ENCODE measurements at regions not wholly inside any gene's neighbourhood (a gene's known extent, or its start where the extent isn't known, plus 50 kb on each side); places are given as distances from the start of the nearest gene placed in this dataset.
A peak's percentile ranks its signal among the peaks of the same experiment; 100 is the strongest.

DNA sequence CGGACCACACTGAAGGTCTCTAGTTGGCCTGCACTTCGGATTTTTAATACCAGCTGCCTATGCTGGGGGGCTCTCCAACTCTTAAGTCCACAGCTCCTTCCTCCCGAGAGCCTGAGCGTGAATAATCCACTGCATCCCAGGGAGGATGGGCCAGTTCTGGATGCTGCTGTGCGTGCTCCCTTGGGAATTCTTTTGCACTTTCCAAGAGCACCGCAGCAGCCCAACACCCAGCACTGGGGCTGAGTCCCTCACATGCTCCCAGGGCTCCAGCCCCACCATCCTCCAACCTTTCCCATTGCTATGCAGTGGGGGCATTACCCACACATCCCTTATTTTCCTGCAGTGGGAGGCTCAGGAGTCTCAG, 136.4 kb upstream of the IQSEC1 start:
- DNase-seq (ENCODE audit: low read depth in 2 of 2), result no peak

- DNase-seq (ENCODE audit: low read depth in 2 of 2), result no peak
Observed at GRCh38 chr3:13208706-13209633, 135.7 kb upstream of the IQSEC1 start.

GRCh38 chr3:13207975-13208705, 134.9 kb upstream of the IQSEC1 start:
- DNase-seq (ENCODE audit: low read depth in 2 of 2), result no peak

- DNase-seq (ENCODE audit: low read depth in 2 of 2), result no peak
Observed at GRCh38 chr3:13207578-13207922, 134.3 kb upstream of the IQSEC1 start.

- no peak for DNase-seq (ENCODE audit: low read depth in 2 of 2)
Observed at GRCh38 chr3:13206799-13207577, 133.8 kb upstream of the IQSEC1 start.

GRCh38 chr3:13205567-13206143, 132.4 kb upstream of the IQSEC1 start:
- no peak for DNase-seq (ENCODE audit: low read depth in 2 of 2)

- peak in 1 of 2 donors; percentile 6 for DNase-seq (ENCODE audit: low read depth in 2 of 2)
Observed at GRCh38 chr3:13204177-13204581, 130.9 kb upstream of the IQSEC1 start.

DNA sequence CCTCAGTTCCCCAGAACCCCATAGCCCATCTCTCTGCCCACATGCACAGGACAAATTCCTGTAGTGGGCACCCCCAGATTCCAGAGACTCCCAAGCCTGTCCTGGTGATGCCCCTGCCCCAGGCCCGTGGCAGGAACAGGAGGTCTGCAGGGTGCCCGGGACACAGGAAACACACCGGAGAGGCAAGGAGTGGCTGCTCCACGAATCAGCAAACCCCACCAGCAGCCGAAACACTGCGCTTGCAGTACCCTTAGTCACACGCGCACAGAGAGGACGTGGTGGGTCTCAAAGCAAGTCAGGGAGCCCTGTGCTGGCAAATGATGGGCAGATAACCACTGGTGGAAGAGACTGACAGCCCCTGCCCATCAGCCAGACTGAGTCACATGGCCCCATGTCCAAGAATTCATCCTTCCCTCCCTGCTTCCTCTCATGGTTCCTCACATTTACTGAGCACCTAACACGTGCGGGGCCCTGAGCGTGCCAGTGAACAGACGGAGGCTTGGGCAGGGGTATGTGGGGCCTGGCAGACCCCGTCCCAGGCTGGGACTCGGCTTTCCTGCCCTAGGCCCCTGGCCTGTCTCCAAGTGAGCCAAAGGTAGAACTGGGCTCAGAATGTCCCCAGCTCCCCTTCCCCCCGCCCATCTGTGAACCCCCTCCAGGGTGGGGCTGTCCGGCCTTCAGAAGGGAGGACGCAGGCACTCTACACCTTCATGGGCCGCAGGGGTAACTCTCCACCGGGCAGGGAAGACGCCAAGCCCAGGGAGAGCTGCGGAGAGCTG, 130.4 kb upstream of the IQSEC1 start:
- no peak for DNase-seq (ENCODE audit: low read depth in 2 of 2)

DNA sequence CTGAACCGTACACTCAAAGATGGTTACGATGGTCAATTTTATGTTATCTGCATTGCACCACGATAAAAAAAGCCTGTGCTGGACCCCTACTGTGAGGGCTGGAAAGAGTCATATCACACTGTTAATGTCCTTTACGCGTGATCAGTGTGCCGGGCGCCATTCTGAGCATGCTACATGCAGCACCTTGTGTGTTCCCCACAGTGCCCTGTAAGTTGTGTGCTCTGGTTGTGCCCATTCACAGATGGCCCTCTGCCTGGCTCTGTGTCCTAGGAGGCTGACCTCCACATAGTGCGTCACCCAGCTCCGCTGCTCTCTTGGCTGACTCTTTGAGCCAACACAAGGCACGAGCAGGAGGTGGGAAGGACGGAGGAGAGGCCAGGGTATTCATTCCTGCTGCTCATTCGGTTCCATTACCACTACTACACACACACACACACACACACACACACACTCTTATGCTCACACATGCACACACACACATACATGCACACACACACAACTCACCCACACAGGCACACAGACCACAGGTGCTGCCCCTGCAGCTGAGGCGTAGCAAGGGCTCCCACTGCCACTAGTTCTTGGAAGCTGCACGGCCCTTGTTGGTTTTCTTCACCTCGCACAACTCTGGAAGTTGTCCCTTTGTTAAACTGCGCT, 129.6 kb upstream of the IQSEC1 start:
- no peak for DNase-seq (ENCODE audit: low read depth in 2 of 2)

DNA sequence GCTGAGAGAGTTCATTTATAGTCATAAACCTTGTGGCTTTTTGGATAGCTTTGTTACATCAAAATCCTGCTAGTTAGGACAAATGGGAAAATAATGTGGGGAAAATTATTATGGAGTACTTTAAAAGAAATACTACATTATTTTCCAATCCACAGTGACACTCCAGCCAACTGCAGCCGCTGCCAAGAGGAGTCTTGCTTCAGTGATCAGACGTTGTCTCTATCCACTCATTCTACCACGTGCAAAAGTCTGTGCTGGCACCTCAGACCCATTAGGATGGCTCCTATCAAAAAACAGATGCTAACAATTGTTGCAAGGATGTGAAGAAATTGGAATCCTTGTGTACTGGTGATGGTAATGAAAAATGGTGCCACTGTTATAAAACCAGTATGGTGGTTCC, 128.6 kb upstream of the IQSEC1 start:
- no peak for DNase-seq (ENCODE audit: low read depth in 2 of 2)

DNA sequence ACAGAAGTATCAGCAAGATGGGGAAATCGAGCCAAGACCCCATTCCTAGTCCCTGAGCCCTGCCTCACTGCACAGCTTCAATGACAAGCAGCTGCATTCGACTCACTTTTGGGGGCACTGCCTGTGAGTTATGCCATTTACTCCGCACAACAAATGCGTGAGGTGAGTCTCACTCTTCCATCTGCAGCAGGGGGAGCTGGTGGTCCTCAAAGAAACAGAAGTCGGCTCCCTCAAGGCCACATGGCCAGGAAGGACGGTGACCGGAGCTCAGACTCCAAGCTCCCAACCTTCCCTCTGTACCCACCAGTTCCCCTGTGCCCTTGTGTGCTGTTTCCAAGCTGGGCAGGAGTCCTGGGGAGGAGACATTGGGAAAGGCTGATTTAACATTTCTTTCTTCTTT, 127.7 kb upstream of the IQSEC1 start:
- DNase-seq (ENCODE audit: low read depth in 2 of 2), result no peak

- no peak for DNase-seq (ENCODE audit: low read depth in 2 of 2)
Observed at GRCh38 chr3:13200465-13200864, 127.2 kb upstream of the IQSEC1 start.

DNA sequence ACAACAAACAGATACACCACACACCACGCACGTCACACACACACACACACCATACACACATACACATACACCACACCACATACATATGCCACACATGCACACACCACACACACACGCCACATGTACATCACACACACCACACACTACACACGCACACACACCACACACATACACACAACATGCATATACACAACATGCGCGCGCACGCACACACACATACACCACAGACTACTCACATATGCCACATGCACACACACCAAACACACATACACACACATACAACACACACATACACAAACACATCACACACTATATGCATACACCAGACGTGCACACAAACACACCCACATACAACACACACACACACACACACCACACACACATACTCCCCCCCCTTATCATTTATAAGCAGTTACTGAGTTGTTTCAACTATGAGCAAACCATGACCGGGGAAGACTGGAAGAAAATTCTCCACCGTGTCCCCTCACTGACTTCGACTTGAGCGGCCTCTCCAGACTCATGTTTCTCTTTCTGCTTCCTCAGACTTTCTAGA, 126.7 kb upstream of the IQSEC1 start:
- no peak for DNase-seq (ENCODE audit: low read depth in 2 of 2)

DNA sequence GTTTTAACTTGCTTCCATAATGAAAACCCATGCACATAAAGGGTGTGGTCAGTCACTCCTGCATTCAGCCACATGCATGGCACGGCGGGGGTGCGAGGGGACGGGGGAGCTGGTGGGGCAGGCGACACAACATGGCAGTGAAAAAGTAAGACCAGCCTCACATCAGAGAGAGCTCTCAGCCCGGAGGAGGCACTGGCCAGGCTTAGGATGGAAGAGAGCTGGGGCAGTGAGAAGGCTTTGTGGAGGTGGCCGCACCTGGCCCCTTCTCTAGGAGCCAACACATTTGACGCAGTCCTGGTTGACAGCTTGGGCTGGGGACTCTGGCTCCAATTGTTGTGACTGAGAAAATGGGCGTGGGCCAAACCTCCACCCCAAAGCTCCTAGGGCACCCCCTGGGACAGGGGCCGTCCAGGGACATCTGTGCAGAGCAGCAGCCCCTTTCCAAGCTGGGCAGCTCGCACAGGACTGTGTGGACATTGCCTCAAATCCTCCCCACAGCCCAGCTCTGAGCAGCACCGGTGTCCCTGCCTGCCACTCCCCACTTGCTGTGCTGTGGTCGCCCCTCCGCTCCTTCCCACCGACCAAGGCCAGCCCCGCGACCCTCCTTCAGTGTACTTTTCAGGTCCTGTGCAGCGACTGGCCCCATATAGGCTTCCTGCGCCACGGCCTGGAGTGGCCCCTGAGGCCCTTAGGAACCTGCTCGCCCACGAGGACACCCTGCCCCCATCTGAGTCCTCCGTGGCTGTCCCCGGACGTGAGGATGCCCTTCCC, 126.0 kb upstream of the IQSEC1 start:
- no peak for DNase-seq (ENCODE audit: low read depth in 2 of 2)

DNA sequence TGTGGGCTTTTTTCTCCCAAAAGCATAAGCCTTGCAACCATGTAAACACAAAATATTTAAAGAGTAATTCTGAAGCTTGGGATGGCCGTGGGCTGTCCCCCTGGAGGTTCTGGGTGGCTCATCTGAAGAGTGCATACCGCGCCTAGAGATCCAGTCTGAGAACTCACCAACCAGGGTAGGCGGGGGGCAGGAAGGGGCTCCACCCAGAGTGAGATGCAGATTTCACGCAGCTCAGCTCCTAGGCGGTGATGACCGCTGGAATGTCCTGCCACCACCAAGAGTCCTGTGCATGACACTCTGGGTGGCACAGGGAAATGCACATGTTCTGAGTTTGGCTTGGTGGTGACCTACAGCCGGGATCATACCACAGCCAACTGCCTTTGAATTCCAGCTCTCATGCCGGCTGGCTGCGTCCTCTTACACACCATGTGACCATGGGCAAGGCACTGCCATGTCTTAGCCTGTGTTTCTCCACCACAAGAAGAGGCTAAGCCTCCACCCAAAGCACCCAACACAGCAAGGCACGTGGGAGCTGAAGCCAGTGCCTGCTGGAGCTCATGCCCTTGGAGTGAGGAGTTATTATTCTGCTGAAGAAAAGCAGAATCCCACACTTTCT, 125.1 kb upstream of the IQSEC1 start:
- no peak for DNase-seq (ENCODE audit: low read depth in 2 of 2)

DNA sequence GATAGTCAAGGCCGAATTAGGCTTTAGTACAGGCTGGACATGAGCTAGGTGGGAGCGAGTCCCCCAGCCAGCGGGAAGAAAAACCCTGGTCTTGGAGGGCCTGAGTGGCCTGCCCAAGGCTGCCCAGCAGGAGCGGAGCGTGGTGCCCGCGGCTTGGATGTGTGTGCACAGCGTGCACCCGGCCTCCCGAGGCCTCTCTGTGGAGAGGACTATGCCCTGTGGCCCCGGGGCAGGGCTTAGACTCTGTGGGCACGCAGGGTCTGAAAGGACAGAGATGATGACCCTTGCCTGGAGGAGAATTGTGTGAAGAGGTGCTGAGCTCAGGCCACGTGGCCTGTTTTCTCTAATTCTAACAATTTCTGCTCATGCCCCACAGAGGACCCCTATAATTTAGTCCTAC, 124.6 kb upstream of the IQSEC1 start:
- DNase-seq (ENCODE audit: low read depth in 2 of 2), result no peak

- DNase-seq (ENCODE audit: low read depth in 2 of 2), result no peak
Observed at GRCh38 chr3:13197281-13197680, 124.1 kb upstream of the IQSEC1 start.

DNA sequence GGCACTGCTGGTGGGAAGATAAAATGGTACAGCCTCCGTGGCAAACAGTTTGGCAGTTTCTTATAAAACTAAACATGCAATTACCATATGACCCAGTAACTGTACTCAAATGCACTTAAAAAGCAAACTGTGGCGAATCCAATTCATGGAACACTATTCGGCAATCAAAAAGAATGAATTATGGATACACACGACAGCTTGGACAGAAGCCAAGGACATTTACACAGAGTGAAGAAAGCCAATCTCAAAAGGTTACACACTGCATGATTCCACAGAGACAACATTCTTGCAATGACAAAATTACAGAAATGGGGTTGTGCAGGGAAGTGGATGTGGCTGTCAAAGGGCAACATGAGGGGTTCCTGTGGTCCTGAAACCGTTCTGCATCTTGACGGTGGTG, 122.1 kb upstream of the IQSEC1 start:
- DNase-seq (ENCODE audit: low read depth in 2 of 2), result no peak

Measured in stimulated activated CD8-positive, alpha-beta memory T cell treated with anti-CD3 and anti-CD28 coated beads, Interleukin-7, amount 100 ng/mL, for 4 hours (primary cell).